OCI-LY3 (cell line): ENCODE measurements at regions not wholly inside any gene's neighbourhood (a gene's known extent, or its start where the extent isn't known, plus 50 kb on each side); places are given as distances from the start of the nearest gene placed in this dataset.

Source experiments
- EZH2phosphoT487 ChIP-seq: fragments of 200-600 bp; shearing (Covaris generic); IDR thresholded peaks from 2 replicates; pipeline ENCODE4 v1.6.1; 2018; ENCODE audit warnings: antibody characterized with exemption, mixed run types, low read depth
- TF ChIP-seq, protein P1 (sequence below): fragments of 200-600, 300-600 bp; sonication (generic); IDR thresholded peaks from 2 replicates; pipeline ENCODE4 v1.5.1; 2014; ENCODE audit warnings: antibody characterized with exemption, low read length, low read depth

DNA sequence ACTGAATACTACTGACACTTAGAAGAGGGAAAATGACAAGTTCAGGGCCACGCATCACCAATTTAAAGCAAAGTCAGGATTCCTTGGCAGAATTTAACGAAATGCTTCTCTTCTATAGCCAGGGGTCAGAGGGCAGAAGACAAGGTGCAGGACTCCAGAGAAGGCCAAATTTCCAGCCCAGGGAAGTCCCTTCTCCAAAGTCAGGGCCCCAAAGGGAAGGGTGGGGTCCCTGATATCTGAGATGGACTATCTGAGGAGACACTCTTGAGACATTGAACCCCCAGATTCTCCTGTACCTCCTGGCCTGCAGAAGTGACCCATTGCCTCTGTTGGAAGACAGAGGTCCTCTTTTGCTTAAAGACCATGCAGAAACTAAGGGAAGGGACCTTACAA is 91.2 kb downstream of the RPS6KA4 start:
- TF ChIP-seq EZH2phosphoT487 = no peak
- TF ChIP-seq, protein P1, sequence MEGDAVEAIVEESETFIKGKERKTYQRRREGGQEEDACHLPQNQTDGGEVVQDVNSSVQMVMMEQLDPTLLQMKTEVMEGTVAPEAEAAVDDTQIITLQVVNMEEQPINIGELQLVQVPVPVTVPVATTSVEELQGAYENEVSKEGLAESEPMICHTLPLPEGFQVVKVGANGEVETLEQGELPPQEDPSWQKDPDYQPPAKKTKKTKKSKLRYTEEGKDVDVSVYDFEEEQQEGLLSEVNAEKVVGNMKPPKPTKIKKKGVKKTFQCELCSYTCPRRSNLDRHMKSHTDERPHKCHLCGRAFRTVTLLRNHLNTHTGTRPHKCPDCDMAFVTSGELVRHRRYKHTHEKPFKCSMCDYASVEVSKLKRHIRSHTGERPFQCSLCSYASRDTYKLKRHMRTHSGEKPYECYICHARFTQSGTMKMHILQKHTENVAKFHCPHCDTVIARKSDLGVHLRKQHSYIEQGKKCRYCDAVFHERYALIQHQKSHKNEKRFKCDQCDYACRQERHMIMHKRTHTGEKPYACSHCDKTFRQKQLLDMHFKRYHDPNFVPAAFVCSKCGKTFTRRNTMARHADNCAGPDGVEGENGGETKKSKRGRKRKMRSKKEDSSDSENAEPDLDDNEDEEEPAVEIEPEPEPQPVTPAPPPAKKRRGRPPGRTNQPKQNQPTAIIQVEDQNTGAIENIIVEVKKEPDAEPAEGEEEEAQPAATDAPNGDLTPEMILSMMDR = no peak
